ENCODE measurements at regions not wholly inside any gene's neighbourhood (a gene's known extent, or its start where the extent isn't known, plus 50 kb on each side); places are given as distances from the start of the nearest gene placed in this dataset.

GRCh38 chr15:70459312-70459711 lies 304.0 kb downstream of the UACA start:
- TF ChIP-seq CTCF (IDR thresholded peaks at IDR 0.05) (no peak), POLR2A (IDR thresholded peaks at IDR 0.05) (no peak)
